ENCODE measurements at regions not wholly inside any gene's neighbourhood (a gene's known extent, or its start where the extent isn't known, plus 50 kb on each side); places are given as distances from the start of the nearest gene placed in this dataset.

DNA sequence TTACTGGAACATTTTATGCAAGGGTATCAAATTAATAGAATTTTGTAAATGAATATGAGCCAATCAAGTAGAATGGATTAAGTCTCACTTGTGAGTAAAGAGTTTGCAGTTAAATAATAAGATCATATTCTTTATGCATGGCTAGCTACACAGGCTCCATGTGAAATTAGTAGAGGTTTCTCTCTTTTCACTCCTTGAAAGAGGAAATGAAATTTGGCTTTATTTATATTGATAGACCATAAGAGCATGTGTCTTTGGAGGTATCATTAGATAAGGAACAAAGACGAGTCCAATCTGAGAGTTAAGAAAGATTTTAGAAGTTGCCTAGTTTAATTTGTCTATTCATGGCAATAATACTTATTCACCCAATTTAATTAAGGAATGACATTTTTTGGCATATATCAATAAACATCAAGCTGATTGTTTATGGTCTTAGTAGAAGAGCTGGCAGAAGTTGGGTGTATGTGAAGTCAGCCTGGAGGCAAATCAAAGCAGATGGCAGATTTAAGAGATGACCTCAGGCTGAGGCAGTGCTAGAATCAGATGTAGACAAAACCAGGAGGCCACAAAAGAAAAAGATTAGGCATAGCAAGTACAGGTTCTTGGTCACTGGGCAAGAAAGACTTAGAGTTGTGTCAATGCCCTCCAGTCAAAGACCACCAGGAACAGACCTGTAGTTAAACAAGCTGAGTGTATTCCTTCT lies 406.5 kb upstream of the ARHGEF26 start:
- no peak for DNase-seq (ENCODE audit: extremely low read depth in 1 of 2, low read depth in 1 of 2)

DNA sequence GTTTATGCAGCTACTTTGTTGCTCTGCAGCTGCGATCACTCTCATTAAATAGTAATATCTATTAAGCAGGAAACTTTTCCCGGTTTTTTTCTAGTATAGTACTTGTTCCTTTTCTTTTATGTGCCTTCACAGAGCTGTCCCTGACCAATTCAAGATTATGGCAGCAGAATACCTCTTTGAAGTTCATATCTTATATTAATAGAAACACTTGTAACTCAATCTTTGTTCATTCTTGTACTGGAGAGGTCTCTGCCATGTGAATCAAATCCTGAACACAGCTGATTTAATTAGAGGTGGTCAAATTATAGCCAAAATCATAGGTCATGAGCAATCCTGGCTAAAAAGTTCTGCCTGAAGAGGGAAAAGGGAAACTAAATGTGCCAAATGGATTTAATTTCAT lies 399.0 kb upstream of the ARHGEF26 start:
- DNase-seq (ENCODE audit: extremely low read depth in 1 of 2, low read depth in 1 of 2): no peak

DNA sequence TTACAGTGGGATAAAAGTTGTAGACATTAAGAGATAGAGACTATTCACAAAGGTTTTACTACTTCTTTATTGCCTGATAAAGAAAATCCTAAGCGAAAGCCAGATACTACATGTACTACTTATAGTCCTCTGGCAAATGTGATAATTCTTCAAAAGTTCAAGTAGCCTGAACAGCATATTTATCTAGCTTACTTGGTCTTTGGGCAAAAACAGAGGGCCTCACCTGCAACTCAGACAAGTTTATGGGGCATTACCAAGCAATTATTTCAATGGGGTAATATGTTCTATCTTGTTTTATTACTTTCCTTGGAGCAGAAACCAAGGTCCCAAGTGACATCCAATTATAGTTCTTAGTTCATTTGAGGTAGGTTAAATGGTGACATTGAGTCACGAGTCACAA lies 390.1 kb upstream of the ARHGEF26 start:
- DNase-seq (ENCODE audit: extremely low read depth in 1 of 2, low read depth in 1 of 2): no peak

DNA sequence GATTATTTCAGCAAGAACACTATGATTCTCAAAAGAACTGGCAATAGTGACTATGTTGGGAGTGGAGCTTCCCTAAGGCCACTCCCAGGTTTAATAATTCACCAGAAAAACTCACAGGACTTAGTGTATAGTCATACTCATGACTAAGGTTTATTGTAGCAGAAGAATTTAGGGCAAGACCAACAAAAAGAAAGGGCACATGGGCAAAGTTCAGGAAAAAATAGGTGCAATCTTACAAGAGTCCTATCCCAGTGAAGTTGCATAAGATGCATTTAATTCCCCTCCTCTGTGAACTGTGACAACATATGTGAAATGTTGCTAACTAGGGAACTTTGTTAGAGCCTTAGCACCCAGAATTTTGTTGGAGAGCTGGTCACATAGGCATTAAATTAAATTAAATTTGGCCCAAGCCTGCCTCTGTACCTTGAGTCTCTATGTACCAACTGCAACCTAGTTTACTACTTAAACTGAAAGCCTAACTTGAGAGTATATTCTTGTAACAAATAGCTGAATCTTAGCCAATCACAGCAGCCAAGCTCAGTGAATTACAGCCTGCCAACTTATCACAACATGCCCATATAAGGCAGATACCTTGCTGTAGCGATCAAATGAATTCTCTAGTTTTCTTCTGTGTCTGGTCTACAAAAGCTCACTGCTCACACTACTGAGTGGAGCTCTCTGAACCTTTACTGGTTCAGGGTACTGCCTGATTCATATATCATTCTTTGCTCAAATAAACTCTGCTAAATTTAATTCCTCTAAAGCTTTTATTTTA lies 386.2 kb upstream of the ARHGEF26 start:
- DNase-seq (ENCODE audit: extremely low read depth in 1 of 2, low read depth in 1 of 2): no peak

DNA sequence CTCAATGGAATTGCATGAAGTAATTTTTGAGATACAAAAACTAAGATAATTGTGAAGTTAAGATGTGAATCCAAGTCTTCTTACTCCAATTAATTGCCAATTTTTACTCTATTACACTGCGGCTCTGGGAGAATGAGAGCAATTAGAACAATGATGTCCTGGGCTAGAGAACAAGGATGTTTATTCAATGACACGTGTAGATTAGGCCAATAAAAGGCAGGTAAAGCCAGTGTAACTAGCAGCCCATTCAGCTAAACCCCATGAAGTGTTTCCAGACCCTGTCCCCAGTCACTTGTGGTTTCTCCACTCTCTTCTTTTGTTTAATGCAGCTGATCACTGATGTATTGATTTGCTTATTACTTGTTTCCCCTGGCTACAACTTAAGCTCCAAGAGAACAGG lies 381.1 kb upstream of the ARHGEF26 start:
- DNase-seq (ENCODE audit: extremely low read depth in 1 of 2, low read depth in 1 of 2): no peak

DNA sequence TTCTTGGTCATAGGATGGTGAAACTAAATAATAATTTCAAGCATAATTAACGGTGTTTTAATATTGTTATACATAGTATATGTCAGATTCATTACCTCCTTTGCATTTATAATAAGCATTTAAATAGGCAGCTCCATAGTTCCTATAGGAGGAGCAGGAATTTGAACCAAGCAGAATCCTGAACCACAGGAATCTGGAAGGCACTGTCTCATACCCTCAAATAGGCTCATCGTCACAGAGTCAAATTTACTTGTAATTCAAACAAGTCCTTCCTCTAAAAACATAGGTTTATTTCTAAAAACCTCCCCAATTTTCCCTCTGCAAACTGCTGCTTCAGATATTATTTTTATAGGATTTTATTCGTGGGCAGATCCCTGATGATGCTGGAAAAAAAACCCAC lies 376.3 kb upstream of the ARHGEF26 start:
- DNase-seq (ENCODE audit: extremely low read depth in 1 of 2, low read depth in 1 of 2): no peak

DNA sequence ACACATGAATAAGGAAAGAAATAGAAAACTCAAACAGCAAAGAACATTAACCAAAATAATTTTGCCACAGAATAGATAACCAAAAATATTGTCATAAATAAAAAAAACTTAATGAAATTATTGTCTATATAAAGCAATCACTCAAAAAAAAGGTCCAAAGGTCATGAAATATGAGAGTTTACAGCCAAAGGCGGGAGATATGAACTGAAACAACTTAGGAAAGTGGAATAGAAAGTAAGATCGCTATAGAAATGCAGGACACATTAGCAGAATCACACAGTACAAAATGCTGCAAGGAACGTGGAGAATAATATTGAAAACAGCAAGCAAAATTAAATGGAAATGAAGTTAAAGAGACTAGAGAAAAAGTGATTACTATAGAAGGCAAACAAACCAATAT lies 375.0 kb upstream of the ARHGEF26 start:
- no peak for DNase-seq (ENCODE audit: extremely low read depth in 1 of 2, low read depth in 1 of 2)

DNA sequence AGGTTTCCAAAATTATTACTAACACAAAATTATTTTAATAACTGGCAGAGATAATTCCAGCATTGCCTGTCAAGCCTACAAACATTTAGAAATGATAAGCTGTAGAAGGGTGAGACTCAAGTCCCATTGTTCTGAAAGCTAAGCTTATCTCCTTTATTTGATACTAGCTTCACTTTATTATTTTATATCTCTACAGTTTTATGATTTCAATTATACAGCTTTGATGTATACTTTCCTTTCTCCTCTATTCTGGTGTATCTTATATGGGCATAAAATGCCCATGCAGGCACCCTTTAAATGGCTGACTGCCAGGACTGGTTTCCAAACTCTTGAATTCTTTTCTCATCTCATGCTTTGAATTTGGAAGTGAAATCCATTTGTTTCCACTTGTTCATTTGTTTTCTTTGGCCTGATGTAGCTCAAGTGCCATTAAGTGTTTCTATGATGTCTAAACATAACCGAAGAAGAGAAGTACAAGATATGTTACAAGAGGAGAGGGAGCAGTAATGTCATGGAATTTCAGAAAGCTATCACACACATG lies 372.1 kb upstream of the ARHGEF26 start:
- no peak for DNase-seq (ENCODE audit: extremely low read depth in 1 of 2, low read depth in 1 of 2)

DNA sequence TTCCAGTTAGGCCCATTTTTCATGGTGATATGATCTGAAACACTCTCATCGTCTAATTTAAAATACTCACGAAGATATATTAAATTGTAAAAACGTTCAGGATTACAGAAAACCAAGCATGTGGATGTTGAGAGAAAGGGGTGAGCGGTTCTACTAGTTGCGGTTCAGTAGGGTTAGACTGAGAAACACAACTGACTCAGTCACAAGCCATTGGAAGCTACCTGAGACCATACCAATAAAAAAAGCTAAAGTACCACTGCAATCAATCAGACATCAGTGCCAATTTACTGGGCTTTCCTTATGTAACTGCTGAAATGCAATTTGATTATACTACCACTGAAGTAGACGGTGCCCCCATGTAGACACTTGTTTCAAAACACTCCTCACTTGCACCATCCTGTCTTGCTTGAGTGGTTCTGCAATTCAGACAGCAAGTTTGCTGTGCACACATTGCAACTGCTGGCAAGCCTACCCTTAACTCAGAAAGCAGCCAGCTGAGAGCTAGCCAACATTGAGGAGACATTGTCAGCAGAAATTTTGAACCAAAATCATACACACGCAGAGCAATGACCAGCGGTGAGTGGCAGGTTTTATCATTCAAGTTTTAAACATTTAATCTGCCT lies 368.7 kb upstream of the ARHGEF26 start:
- no peak for DNase-seq (ENCODE audit: extremely low read depth in 1 of 2, low read depth in 1 of 2)

DNA sequence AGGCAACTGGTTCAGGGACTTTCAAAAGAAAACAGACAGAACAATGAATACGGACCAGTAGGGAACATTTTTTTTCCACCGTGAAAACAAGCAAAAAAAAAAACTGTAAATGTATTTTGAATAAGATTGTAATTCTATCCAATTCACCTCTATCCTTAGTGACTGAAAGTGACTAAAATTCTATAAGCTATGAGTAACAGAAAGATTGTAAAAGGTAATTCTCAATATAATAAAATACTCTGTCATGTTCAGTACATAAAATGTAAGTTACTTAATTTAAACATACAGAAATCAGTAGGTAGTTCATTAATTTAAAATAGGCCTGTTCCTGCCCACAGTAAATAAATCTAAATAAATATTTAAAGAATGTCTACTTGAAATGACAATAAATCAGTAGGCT lies 368.2 kb upstream of the ARHGEF26 start:
- no peak for DNase-seq (ENCODE audit: extremely low read depth in 1 of 2, low read depth in 1 of 2)

DNA sequence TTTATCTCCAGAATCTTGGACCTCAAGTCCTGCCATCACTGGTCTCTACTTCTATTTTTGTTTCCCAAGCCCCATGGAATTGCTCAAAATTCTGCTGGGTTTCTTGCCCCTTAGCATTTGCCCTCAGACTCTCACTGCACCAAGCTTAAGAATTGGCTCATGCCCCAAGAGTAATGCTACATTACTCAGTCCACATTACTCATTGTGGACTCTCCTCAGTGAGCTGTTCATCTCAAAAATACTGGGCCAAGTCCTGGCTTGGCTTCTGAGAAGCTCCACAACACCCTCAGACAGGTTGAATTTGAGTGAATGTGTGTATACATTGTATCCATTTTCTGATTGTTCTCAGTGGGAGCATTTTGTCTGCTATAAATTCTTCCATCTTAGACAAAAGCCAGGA lies 364.4 kb upstream of the ARHGEF26 start:
- DNase-seq (ENCODE audit: extremely low read depth in 1 of 2, low read depth in 1 of 2): no peak

DNA sequence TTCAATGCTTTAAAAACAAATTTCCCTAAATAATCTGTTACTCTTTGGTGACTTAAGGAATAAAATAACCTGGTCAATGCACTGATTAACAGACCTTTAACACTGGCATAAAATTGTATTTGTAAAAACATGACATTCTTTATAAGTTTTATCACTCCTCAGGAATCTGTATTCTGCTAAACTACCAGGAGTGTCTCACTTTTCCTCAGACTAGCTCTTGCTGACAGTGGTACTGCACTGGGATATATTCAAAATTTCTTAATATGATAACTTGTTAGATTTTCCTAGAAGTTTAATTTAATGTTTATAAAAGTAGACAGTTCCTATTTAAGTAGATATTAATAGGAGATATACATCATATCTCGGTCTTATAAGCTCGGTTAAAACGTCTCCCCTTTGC lies 363.4 kb upstream of the ARHGEF26 start:
- DNase-seq (ENCODE audit: extremely low read depth in 1 of 2, low read depth in 1 of 2): no peak

DNA sequence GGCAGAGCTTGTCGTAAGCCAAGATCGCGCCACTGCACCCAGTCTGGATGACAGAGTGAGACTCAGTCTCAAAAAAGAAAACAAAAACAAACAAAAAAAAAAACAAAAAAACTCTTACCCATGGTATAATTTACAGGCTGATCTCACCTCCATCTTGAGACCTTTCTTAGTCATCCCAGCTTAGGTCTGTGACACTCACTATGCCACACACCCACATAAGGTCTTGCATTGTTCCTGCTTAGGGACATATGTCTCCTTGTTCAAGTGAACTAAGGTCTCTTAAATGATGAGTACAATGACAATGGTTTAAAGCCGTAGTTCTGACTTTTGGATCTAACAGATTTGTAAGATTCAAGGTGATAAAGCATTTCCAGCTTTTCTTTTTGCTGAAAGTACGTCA lies 360.2 kb upstream of the ARHGEF26 start:
- no peak for DNase-seq (ENCODE audit: extremely low read depth in 1 of 2, low read depth in 1 of 2)

DNA sequence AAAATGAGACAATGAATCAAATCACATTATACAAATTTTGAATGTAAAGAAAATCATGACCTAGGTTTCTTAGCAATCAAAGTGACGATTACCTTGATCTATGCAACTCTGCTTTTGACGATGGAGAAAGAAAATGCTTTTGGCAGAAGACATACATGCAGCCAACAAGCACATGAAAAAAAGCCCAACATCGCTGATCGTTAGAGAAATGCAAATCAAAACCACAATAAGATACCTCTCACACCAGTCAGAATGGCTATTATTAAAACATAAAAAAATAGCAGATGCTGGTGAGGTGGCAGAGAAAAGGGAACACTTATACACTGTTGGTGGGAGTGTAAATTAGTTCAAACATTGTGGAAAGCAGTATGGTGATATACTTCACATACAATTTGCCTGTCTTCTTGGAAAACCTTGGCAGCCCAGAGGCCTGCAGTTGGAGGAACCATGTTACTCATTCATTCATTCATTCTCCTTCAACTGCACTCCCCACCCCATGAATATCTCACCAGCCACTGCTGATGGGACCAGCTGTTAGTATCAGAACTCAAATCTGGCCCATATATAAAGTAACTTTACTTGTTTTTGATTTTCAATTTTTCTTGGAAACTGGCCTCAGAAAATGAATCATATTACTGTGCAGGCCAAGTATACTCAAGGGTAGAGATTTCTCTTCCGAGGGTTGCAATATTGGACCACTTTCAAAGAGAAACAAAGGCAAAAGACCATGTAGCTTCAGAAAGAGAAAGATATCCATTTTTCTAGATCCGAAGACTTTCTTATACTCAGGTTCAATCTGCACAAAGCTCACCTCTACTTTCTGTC lies 358.6 kb upstream of the ARHGEF26 start:
- DNase-seq (ENCODE audit: extremely low read depth in 1 of 2, low read depth in 1 of 2): no peak

DNA sequence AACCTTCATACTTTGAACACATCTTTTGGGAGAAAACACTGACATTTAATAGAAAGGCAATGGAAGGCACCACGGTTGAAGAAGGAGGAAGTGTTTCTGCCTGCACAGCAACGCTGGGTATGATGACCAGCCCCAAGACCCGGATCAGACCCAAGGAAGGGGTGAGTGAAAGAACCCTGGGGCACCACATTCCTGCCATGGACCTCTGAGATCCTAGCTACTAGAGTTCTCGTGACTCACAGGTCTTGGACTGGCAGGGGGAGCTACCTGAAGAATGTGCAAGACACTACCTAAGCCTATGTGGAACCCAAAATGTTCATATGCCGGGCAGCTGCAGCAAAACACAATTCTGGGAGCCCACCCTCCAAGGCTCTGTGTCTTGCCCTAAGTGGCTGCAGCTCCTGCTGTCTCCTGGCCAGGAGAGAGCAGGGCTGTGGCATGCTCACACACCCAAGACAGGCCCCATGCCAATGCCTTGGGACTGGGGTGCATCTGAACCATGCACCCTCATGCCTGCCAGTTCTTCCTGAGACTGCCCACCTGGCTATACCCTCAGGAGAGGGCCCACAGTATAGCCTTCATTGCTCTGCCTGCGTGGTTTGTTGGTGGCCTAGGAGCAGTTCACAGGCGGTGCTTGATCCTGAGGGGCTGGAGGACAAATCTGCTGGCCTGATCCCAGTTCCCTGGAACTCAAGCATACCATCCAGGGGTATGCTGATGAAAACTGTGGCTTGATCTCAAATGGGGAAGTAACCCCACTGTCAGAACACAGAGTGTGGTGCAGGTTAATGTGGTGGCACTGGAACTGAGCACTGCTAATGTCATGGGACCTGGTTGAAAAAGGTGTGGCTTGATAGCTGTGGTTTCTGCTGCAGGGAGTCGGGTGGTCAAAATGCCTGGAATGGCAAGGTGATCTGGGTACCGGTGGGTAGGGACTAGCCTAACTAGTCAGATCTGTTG lies 353.3 kb upstream of the ARHGEF26 start:
- no peak for DNase-seq (ENCODE audit: extremely low read depth in 1 of 2, low read depth in 1 of 2)

DNA sequence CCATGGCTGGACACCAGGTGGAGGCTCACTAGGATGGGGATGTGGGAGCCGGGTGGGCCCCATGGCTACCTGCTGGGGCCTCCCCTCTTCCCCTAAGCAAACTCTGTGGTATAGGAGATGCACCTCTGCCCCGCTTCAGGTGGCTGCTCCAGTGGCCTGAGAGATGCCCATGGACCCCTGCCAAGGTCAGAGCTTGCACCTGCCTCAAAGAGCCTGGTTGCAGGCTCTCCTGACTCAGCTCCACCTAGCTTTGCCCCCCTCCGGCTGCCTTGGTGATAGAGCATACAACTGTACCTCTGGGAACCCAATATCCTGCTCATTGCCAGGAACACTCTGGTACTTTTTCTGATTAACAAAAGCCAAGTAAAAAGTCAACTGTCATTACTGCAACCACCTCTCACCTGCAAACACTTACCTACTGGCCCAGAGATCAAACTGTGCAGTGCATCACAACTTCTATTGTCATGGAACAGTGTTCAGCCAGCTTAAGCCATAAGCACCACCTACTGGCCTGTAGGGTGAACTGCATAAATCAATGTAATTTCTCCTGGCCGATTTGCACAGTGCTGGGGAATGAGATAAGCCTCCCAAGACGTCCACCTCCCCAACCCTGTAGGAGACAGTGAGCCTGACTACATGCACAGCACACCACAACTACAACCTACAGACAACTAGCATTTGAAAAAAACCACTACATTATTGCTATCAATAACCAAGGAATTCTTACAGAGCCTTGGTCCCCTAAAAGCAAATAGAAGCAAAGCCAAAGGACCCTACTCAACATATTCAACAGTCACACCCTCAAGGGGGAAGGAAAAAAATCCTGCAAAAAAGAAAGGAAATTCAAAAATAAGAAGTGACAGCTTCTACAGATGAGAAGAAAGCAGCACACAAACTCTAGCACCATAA lies 352.4 kb upstream of the ARHGEF26 start:
- peak in 1 of 2 donors; percentile 6 for DNase-seq (ENCODE audit: extremely low read depth in 1 of 2, low read depth in 1 of 2)

DNA sequence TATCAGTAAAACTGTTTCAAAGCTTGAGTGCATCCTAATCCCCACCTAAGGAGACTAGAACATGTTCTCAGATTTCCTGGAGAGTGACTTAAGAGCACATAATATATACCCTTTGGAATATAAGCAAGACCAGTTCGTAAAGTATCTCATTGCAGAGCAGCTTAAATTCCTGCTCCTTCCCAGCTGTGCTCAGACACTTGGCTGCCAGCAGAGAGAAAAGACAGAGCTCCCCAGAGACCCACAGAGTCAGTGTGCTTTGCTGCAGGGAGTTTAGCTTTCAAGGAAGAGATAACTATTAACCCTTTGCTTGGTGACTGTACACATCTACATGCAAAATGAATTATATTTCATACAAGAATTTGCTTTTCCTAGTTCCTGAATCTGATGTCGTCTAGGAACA lies 338.1 kb upstream of the ARHGEF26 start:
- no peak for DNase-seq (ENCODE audit: extremely low read depth in 1 of 2, low read depth in 1 of 2)

DNA sequence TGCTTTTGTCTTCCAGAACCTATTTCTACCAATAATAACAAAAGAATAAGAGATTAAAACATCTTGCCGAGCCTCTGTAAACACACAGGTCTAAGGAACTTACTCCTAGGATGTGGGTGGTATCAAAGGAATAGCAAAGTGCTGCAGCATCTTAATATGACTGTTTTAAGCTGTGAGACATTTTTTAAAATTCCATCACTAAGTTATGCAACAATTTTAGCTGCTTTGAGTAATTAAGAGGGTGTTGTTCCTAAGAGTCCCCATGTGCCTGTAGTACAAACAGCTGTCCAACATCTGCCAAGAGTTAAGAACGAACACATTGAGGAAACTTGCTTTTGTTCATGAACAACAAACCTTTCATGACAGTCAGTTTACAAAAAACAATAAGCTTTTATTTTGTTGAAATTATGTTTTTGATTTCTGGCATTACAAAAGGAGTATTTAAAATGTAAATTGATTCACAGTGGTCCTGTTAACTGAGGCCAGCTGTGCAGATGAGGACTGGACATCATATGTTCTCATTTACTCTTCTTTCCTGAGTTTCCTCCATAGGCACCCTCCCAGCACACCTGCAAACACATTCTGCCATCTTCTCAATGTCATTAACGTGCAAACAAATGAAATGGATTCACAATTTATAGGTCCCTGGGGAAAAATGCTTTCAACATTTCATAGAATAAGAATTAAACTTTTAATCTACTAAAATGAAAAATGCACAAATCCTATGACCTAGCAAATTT lies 337.3 kb upstream of the ARHGEF26 start:
- DNase-seq (ENCODE audit: extremely low read depth in 1 of 2, low read depth in 1 of 2): no peak
